Panc1 (cell line): ENCODE measurements at regions not wholly inside any gene's neighbourhood (a gene's known extent, or its start where the extent isn't known, plus 50 kb on each side); places are given as distances from the start of the nearest gene placed in this dataset.

Experiments
- ATAC-seq: fragments of 200-7000 bp; cut with Tn5 transposase; 2 replicates; pipeline ENCODE4 v1.9.1; 2020; ENCODE audit warnings: mild to moderate bottlenecking, moderate library complexity
- BruUV-seq: library from RNA; stranded (reverse); fragments of 400-500 nt; replicated peaks from 2 replicates; lab custom pipeline; 2021; lab: Mats Ljungman, UMichigan
- CTCF ChIA-PET: fragments of 300-600 bp; sonication (Branson Sonifier 250); formaldehyde crosslinking; loops from one replicate; lab custom pipeline; 2022; ENCODE audit warnings: antibody characterized with exemption; lab: Charles Lee
- POLR2A ChIA-PET: fragments of 300-600 bp; sonication (Branson Sonifier 250); formaldehyde crosslinking; loops from one replicate; lab custom pipeline; 2022; ENCODE audit warnings: antibody characterized with exemption; lab: Charles Lee
- DNase-seq: peaks from one replicate; pipeline ENCODE4 v3.0.0-alpha.2; 2010; ENCODE audit warnings: low read depth, low spot score
- H3K27ac ChIP-seq: 2 replicates; pipeline ENCODE4 v1.5.1; 2011; ENCODE audit warnings: mild to moderate bottlenecking, low read length, inconsistent platforms
- H3K27me3 ChIP-seq: fragments of 200-500 bp; sonication (Bioruptor generic); 2 replicates; pipeline ENCODE4 v1.6.0; 2014; ENCODE audit warnings: low read length, inconsistent platforms; ENCODE audit not compliant: control insufficient read depth, insufficient read depth
- H3K36me3 ChIP-seq: fragments of 200-500 bp; sonication (Bioruptor generic); 2 replicates; pipeline ENCODE4 v1.5.1; 2014; ENCODE audit warnings: inconsistent platforms, mild to moderate bottlenecking, low read length, moderate library complexity; ENCODE audit not compliant: control insufficient read depth, insufficient read depth
- H3K4me1 ChIP-seq: 2 replicates; pipeline ENCODE4 v1.5.1; 2011; ENCODE audit warnings: inconsistent platforms, mild to moderate bottlenecking, low read length, moderate library complexity; ENCODE audit not compliant: control insufficient read depth, insufficient read depth
- H3K4me3 ChIP-seq, 2 experiments: 2 replicates each; pipeline ENCODE4 v1.5.1; 2011 to 2012; ENCODE audit warnings: low read depth in 2 of 2, low read length in 2 of 2, mild to moderate bottlenecking in 2 of 2, inconsistent platforms in 1 of 2, moderate library complexity in 1 of 2
- H3K9me3 ChIP-seq: fragments of 200-500 bp; sonication (Bioruptor generic); 2 replicates; pipeline ENCODE4 v1.5.1; 2014; ENCODE audit warnings: low read depth, mild to moderate bottlenecking, inconsistent platforms, low read length, moderate library complexity; ENCODE audit not compliant: control insufficient read depth, insufficient read depth
- POLR2AphosphoS5 ChIP-seq: IDR thresholded peaks from 2 replicates; pipeline ENCODE4 v1.6.1; 2012; ENCODE audit warnings: mild to moderate bottlenecking, low read depth, low read length, moderate library complexity
- SIN3A ChIP-seq: IDR thresholded peaks from 2 replicates; pipeline ENCODE4 v1.6.1; 2012; ENCODE audit warnings: low read depth, mild to moderate bottlenecking, low read length, moderate library complexity, borderline replicate concordance; ENCODE audit not compliant: insufficient read depth
- in situ Hi-C: cut with HindIII; loops from 2 replicates; pipeline ENCODE4 v1.10.0; 2016; ENCODE audit warnings: low sequenced_read_pairs, low pct_unique_long_range_greater_than_20kb
- intact Hi-C: fragments of 100-400 bp; cut with micrococcal nuclease; formaldehyde crosslinking; loops from one replicate; pipeline ENCODE4 v1.10.0; 2022; ENCODE audit not compliant: unreplicated experiment
- TF ChIP-seq, protein P1 (sequence below): fragments of 450-650 bp; IDR thresholded peaks from 2 replicates; pipeline ENCODE4 v1.5.1; 2017; ENCODE audit warnings: mild to moderate bottlenecking
- TF ChIP-seq, protein P2 (sequence below), 2 experiments: IDR thresholded peaks; 2 replicates each; pipeline ENCODE4 v1.6.1; 2011 to 2012; ENCODE audit warnings: low read depth in 2 of 2, control low read depth in 1 of 2, low read length in 1 of 2, mild to moderate bottlenecking in 1 of 2, moderate library complexity in 1 of 2; ENCODE audit not compliant: insufficient read depth in 1 of 2

DNA sequence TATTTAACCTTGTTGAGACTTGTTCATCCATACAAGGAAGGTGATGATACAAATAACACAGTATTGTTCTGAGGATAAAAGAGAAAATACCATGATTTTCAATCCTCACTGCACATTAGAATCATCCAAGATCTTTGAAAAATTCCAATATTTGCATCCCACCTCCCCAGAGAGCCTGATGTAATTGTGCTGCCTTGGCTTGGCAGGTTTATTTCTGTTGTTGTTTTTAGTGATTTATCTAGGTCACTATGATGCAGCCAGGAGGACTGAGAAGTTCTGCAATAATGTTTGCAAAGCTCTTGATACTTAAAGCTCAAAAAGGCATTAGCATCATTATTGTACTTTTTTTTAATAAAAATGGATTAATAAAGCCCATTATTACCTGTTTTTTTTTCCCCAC lies 67.0 kb upstream of the NMUR2 start:
- no peak overlapping the region for H3K4me3 ChIP-seq
- no peaks in the 10 kb centered on the region for H3K4me1 ChIP-seq
- POLR2A ChIA-PET, result no interaction called here
- CTCF ChIA-PET, result interaction anchor here (0.6 kb wide), 1 partner anchor 1493 kb away, joined by 3 read pairs; no protein-coding TSS in a partner anchor
- H3K36me3 ChIP-seq, result no peaks in the 10 kb centered on the region
- H3K27me3 ChIP-seq, result no peaks in the 10 kb centered on the region
- in situ Hi-C loops, result no loop called here
- intact Hi-C loops, result no loop called here
- no peak overlapping the region for H3K27ac ChIP-seq
- DNase-seq (no peak), ATAC-seq (no peak)
- no peak for TF ChIP-seq SIN3A
- TF ChIP-seq, protein P1, sequence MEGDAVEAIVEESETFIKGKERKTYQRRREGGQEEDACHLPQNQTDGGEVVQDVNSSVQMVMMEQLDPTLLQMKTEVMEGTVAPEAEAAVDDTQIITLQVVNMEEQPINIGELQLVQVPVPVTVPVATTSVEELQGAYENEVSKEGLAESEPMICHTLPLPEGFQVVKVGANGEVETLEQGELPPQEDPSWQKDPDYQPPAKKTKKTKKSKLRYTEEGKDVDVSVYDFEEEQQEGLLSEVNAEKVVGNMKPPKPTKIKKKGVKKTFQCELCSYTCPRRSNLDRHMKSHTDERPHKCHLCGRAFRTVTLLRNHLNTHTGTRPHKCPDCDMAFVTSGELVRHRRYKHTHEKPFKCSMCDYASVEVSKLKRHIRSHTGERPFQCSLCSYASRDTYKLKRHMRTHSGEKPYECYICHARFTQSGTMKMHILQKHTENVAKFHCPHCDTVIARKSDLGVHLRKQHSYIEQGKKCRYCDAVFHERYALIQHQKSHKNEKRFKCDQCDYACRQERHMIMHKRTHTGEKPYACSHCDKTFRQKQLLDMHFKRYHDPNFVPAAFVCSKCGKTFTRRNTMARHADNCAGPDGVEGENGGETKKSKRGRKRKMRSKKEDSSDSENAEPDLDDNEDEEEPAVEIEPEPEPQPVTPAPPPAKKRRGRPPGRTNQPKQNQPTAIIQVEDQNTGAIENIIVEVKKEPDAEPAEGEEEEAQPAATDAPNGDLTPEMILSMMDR, result no peak
- TF ChIP-seq, protein P2, sequence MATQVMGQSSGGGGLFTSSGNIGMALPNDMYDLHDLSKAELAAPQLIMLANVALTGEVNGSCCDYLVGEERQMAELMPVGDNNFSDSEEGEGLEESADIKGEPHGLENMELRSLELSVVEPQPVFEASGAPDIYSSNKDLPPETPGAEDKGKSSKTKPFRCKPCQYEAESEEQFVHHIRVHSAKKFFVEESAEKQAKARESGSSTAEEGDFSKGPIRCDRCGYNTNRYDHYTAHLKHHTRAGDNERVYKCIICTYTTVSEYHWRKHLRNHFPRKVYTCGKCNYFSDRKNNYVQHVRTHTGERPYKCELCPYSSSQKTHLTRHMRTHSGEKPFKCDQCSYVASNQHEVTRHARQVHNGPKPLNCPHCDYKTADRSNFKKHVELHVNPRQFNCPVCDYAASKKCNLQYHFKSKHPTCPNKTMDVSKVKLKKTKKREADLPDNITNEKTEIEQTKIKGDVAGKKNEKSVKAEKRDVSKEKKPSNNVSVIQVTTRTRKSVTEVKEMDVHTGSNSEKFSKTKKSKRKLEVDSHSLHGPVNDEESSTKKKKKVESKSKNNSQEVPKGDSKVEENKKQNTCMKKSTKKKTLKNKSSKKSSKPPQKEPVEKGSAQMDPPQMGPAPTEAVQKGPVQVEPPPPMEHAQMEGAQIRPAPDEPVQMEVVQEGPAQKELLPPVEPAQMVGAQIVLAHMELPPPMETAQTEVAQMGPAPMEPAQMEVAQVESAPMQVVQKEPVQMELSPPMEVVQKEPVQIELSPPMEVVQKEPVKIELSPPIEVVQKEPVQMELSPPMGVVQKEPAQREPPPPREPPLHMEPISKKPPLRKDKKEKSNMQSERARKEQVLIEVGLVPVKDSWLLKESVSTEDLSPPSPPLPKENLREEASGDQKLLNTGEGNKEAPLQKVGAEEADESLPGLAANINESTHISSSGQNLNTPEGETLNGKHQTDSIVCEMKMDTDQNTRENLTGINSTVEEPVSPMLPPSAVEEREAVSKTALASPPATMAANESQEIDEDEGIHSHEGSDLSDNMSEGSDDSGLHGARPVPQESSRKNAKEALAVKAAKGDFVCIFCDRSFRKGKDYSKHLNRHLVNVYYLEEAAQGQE (IDR thresholded peaks at IDR 0.05; ENCODE audit: insufficient read depth in 1 of 2, low read depth in 2 of 2, low read length in 1 of 2), result no peak
- no TSS peak for BruUV-seq
- no peaks in the 10 kb centered on the region for H3K9me3 ChIP-seq

DNA sequence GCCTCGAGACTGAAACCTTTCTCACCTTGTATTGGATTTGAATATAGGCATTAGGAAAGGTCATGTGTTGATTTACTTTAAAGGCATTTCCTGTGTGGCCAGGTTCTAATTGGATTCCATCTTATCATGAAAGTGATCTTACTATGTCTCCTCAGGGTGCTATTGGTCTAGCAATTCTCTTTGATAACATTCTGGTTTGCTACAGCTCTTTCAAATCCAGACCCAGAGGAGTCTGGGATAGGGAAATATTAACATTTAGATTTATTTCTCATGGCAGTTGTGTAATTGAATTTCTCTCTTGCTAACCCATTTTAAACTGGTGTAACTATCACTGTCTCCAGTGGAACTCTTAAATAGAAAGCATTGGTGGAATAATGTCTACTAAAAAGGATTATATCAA lies 69.9 kb upstream of the NMUR2 start:
- Histone ChIP-seq H3K36me3 (no peaks in the 10 kb centered on the region), H3K9me3 (no peaks in the 10 kb centered on the region), H3K4me3 (no peak overlapping the region), H3K27me3 (no peaks in the 10 kb centered on the region), H3K27ac (no peak overlapping the region), H3K4me1 (no peaks in the 10 kb centered on the region)
- no peak for ATAC-seq
- intact Hi-C loops (no loop called here), in situ Hi-C loops (no loop called here)
- ChIA-PET CTCF (no interaction called here), POLR2A (no interaction called here)
- DNase-seq, result no peak
- no peak for TF ChIP-seq POLR2AphosphoS5
- TF ChIP-seq, protein P1, result no peak
- TF ChIP-seq, protein P2 (IDR thresholded peaks at IDR 0.05; ENCODE audit: insufficient read depth in 1 of 2, low read depth in 2 of 2, low read length in 1 of 2), result no peak
- BruUV-seq, result no TSS peak
